DOHH2 (cell line): ENCODE measurements at regions not wholly inside any gene's neighbourhood (a gene's known extent, or its start where the extent isn't known, plus 50 kb on each side); places are given as distances from the start of the nearest gene placed in this dataset.

Source experiments
- H3F3A ChIP-seq: fragments of 200-600 bp; sonication (generic), shearing (Covaris generic); 2 replicates; pipeline ENCODE4 v1.6.0; 2016; ENCODE audit warnings: antibody characterized with exemption, mild to moderate bottlenecking; ENCODE audit not compliant: control insufficient read depth, insufficient read depth
- H3K27ac ChIP-seq: fragments of 200-600 bp; sonication (generic); 2 replicates; pipeline ENCODE4 v1.5.1; 2014; ENCODE audit warnings: low read depth, mild to moderate bottlenecking, low read length, moderate library complexity
- H3K27me3 ChIP-seq: fragments of 200-600 bp; sonication (generic); 2 replicates; pipeline ENCODE4 v1.6.1; 2014; ENCODE audit warnings: mild to moderate bottlenecking, low read length, mixed read lengths; ENCODE audit not compliant: control insufficient read depth
- H3K36me3 ChIP-seq: fragments of 200-600 bp; sonication (generic); 2 replicates; pipeline ENCODE4 v1.6.1; 2014; ENCODE audit warnings: mild to moderate bottlenecking, low read length, moderate library complexity, mixed read lengths; ENCODE audit not compliant: control insufficient read depth
- H3K4me1 ChIP-seq: fragments of 200-600 bp; sonication (generic); 2 replicates; pipeline ENCODE4 v1.6.1; 2014; ENCODE audit warnings: mild to moderate bottlenecking, low read length, mixed read lengths; ENCODE audit not compliant: control insufficient read depth
- H3K4me2 ChIP-seq: fragments of 200-600 bp; sonication (generic); 2 replicates; pipeline ENCODE4 v1.6.0; 2014; ENCODE audit warnings: mild to moderate bottlenecking, low read length, moderate library complexity
- H3K4me3 ChIP-seq: fragments of 200-600 bp; sonication (generic); 2 replicates; pipeline ENCODE4 v1.5.1; 2014; ENCODE audit warnings: mild to moderate bottlenecking, low read length, mixed read lengths
- H3K79me2 ChIP-seq: fragments of 200-600 bp; sonication (generic); 2 replicates; pipeline ENCODE4 v1.6.1; 2014; ENCODE audit warnings: mild to moderate bottlenecking, low read length, mixed read lengths; ENCODE audit not compliant: control insufficient read depth
- H3K9me2 ChIP-seq: fragments of 200-600 bp; sonication (generic); replicated peaks from 2 replicates; pipeline ENCODE4 v1.6.1; 2014; ENCODE audit warnings: mild to moderate bottlenecking, low read length, mixed read lengths; ENCODE audit not compliant: control insufficient read depth
- H3K9me3 ChIP-seq: fragments of 200-600 bp; sonication (generic); 2 replicates; pipeline ENCODE4 v1.6.1; 2014; ENCODE audit warnings: antibody characterized with exemption, low read length, mixed read lengths; ENCODE audit not compliant: control insufficient read depth, insufficient read depth
- H4K20me1 ChIP-seq: fragments of 200-600 bp; sonication (generic); 2 replicates; pipeline ENCODE4 v1.6.0; 2014; ENCODE audit warnings: low read depth, mild to moderate bottlenecking, antibody characterized with exemption, low read length, moderate library complexity; ENCODE audit not compliant: control insufficient read depth, insufficient read depth
- CTCF ChIP-seq: fragments of 200-600 bp; sonication (generic); IDR thresholded peaks from one replicate; pipeline ENCODE4 v1.5.1; 2014; ENCODE audit warnings: antibody characterized with exemption, mild to moderate bottlenecking, low read depth, low read length; ENCODE audit not compliant: poor library complexity, severe bottlenecking
- EZH2phosphoT487 ChIP-seq: fragments of 200-600 bp; sonication (generic); IDR thresholded peaks from 2 replicates; pipeline ENCODE4 v1.6.1; 2017; ENCODE audit warnings: borderline replicate concordance, mild to moderate bottlenecking, antibody characterized with exemption, low read length, moderate library complexity, mixed read lengths

- H3K27ac ChIP-seq: no peak overlapping the region
- no peaks in the 10 kb centered on the region for H3K27me3 ChIP-seq
- no peaks in the 10 kb centered on the region for H3K36me3 ChIP-seq
- H3F3A ChIP-seq: no peaks in the 10 kb centered on the region
- H3K79me2 ChIP-seq: no peaks in the 10 kb centered on the region
- no peaks in the 10 kb centered on the region for H3K9me2 ChIP-seq
- no peak overlapping the region for H3K4me2 ChIP-seq
- no peaks in the 10 kb centered on the region for H4K20me1 ChIP-seq
- TF ChIP-seq CTCF (no peak), EZH2phosphoT487 (no peak)
- H3K9me3 ChIP-seq: no peaks in the 10 kb centered on the region
- H3K4me1 ChIP-seq: no peaks in the 10 kb centered on the region
- no peak overlapping the region for H3K4me3 ChIP-seq
Measured at GRCh38 chr18:72986103-72986502, 118.3 kb upstream of the NETO1 start.

GRCh38 chr18:72985686-72986085, 117.9 kb upstream of the NETO1 start:
- H3K9me3 ChIP-seq: no peaks in the 10 kb centered on the region
- no peaks in the 10 kb centered on the region for H3F3A ChIP-seq
- H3K36me3 ChIP-seq: no peaks in the 10 kb centered on the region
- no peaks in the 10 kb centered on the region for H4K20me1 ChIP-seq
- H3K27me3 ChIP-seq: no peaks in the 10 kb centered on the region
- no peak overlapping the region for H3K27ac ChIP-seq
- no peaks in the 10 kb centered on the region for H3K4me1 ChIP-seq
- no peaks in the 10 kb centered on the region for H3K9me2 ChIP-seq
- H3K79me2 ChIP-seq: no peaks in the 10 kb centered on the region
- H3K4me3 ChIP-seq: no peak overlapping the region
- TF ChIP-seq CTCF: no peak
- TF ChIP-seq EZH2phosphoT487: no peak
- H3K4me2 ChIP-seq: no peak overlapping the region

GRCh38 chr18:72984290-72984689, 116.5 kb upstream of the NETO1 start:
- no peak overlapping the region for H3K4me3 ChIP-seq
- H3K27me3 ChIP-seq: no peaks in the 10 kb centered on the region
- H3F3A ChIP-seq: no peaks in the 10 kb centered on the region
- H3K79me2 ChIP-seq: no peaks in the 10 kb centered on the region
- no peaks in the 10 kb centered on the region for H4K20me1 ChIP-seq
- H3K4me2 ChIP-seq: no peak overlapping the region
- no peak overlapping the region for H3K27ac ChIP-seq
- no peaks in the 10 kb centered on the region for H3K9me3 ChIP-seq
- TF ChIP-seq EZH2phosphoT487 (no peak), CTCF (no peak)
- H3K9me2 ChIP-seq: no peaks in the 10 kb centered on the region
- no peaks in the 10 kb centered on the region for H3K4me1 ChIP-seq
- no peaks in the 10 kb centered on the region for H3K36me3 ChIP-seq

GRCh38 chr18:72973841-72974240, 106.1 kb upstream of the NETO1 start:
- no peaks in the 10 kb centered on the region for H4K20me1 ChIP-seq
- H3K27me3 ChIP-seq: no peaks in the 10 kb centered on the region
- H3K36me3 ChIP-seq: no peaks in the 10 kb centered on the region
- H3K79me2 ChIP-seq: no peaks in the 10 kb centered on the region
- H3K27ac ChIP-seq: no peak overlapping the region
- no peak overlapping the region for H3K4me2 ChIP-seq
- no peak overlapping the region for H3K4me3 ChIP-seq
- H3K9me2 ChIP-seq: no peaks in the 10 kb centered on the region
- no peaks in the 10 kb centered on the region for H3F3A ChIP-seq
- H3K9me3 ChIP-seq: no peaks in the 10 kb centered on the region
- TF ChIP-seq EZH2phosphoT487 (no peak), CTCF (no peak)
- no peaks in the 10 kb centered on the region for H3K4me1 ChIP-seq
